ENCODE measurements at regions not wholly inside any gene's neighbourhood (a gene's known extent, or its start where the extent isn't known, plus 50 kb on each side); places are given as distances from the start of the nearest gene placed in this dataset.

- no peak for TF ChIP-seq POLR2AphosphoS5 (IDR thresholded peaks at IDR 0.05)
- TF ChIP-seq POLR2A (IDR thresholded peaks at IDR 0.05): no peak
Observed at GRCh38 chr9:80359941-80360881, 788.4 kb downstream of the TLE4 start.

Data from sigmoid colon (tissue), 4 donors.